B cell (primary cell): ENCODE measurements at regions not wholly inside any gene's neighbourhood (a gene's known extent, or its start where the extent isn't known, plus 50 kb on each side); places are given as distances from the start of the nearest gene placed in this dataset.

Source experiments
- ATAC-seq: fragments of 200-7000 bp; cut with Tn5 transposase; one replicate; pipeline ENCODE4 v1.10.0; 2021; ENCODE audit warnings: low read depth, mild to moderate bottlenecking, moderate number of reproducible peaks, moderate library complexity
- CTCF ChIA-PET: fragments of 350-600 bp; sonication (Branson Sonifier 250); formaldehyde crosslinking; loops from one replicate; lab custom pipeline; 2021; ENCODE audit warnings: antibody characterized with exemption, inconsistent platforms; lab: Charles Lee
- POLR2A ChIA-PET: fragments of 350-600 bp; sonication (Branson Sonifier 250); formaldehyde crosslinking; loops from one replicate; lab custom pipeline; 2021; ENCODE audit warnings: antibody characterized with exemption; lab: Charles Lee
- DNase-seq: peaks from one replicate; pipeline ENCODE4 v3.0.0; 2013
- H2AFZ ChIP-seq: 2 replicates; pipeline ENCODE4 v1.6.1; 2012; ENCODE audit warnings: mild to moderate bottlenecking, low read depth, low read length; ENCODE audit not compliant: insufficient read depth, poor library complexity, severe bottlenecking
- H3K27ac ChIP-seq, 2 donors: 1 replicate in 1 of 2; 2 replicates in 1 of 2; pipeline ENCODE4 v1.5.1; 2012 to 2013; ENCODE audit warnings: low read length in 2 of 2, mild to moderate bottlenecking in 2 of 2, moderate library complexity in 1 of 2
- H3K27me3 ChIP-seq, 4 experiments: fragments of 200-600 bp in 1 of 4; sonication (generic) in 1 of 4; replicated peaks in 1 of 4; 1 replicate in 2 of 4; 2 replicates in 2 of 4; pipeline versions ENCODE4 v1.6.1 to v1.7.0; 2013 to 2016; ENCODE audit warnings: low read length in 3 of 4, mild to moderate bottlenecking in 2 of 4, mixed read lengths in 1 of 4, moderate library complexity in 1 of 4; ENCODE audit not compliant: insufficient read depth in 4 of 4, control insufficient read depth in 3 of 4; ENCODE audit errors: control extremely low read depth in 1 of 4
- H3K36me3 ChIP-seq, 2 experiments: replicated peaks in 1 of 2; 1 replicate in 1 of 2; 2 replicates in 1 of 2; pipeline versions ENCODE4 v1.6.1 to v1.7.1; 2013; ENCODE audit warnings: low read length in 1 of 2; ENCODE audit not compliant: insufficient read depth in 2 of 2, control insufficient read depth in 1 of 2; ENCODE audit errors: control extremely low read depth in 1 of 2, extremely low read depth in 1 of 2
- H3K4me1 ChIP-seq, 2 donors: fragments of 200-600 bp in 1 of 2; sonication (generic) in 1 of 2; 1 replicate in 1 of 2; 2 replicates in 1 of 2; pipeline versions ENCODE4 v1.5.1 to v1.6.1; 2013 to 2017; ENCODE audit warnings: low read length in 2 of 2; ENCODE audit not compliant: control insufficient read depth in 2 of 2, insufficient read depth in 2 of 2
- H3K4me2 ChIP-seq: replicated peaks from 2 replicates; pipeline ENCODE3; 2012; ENCODE audit warnings: mild to moderate bottlenecking, low read depth, low read length; ENCODE audit not compliant: poor library complexity, severe bottlenecking
- H3K4me3 ChIP-seq, 5 experiments: fragments of 200-600 bp in 1 of 5; sonication (generic) in 1 of 5; 1 replicate in 3 of 5; 2 replicates in 2 of 5; pipeline versions ENCODE4 v1.5.1 to v1.7.0; 2011 to 2016; ENCODE audit warnings: low read length in 4 of 5, mild to moderate bottlenecking in 4 of 5, low read depth in 2 of 5, control low read depth in 1 of 5, moderate library complexity in 1 of 5; ENCODE audit not compliant: insufficient read depth in 1 of 5; ENCODE audit errors: control extremely low read depth in 1 of 5, extremely low read depth in 1 of 5
- H3K79me2 ChIP-seq: fragments of 200-600 bp; sonication (generic); one replicate; pipeline ENCODE4 v1.6.0; 2016; ENCODE audit warnings: low read length; ENCODE audit not compliant: control insufficient read depth, insufficient read depth
- H3K9ac ChIP-seq: fragments of 200-600 bp; sonication (generic); 2 replicates; pipeline ENCODE4 v1.6.1; 2017; ENCODE audit warnings: mild to moderate bottlenecking, low read length, moderate library complexity
- H3K9me3 ChIP-seq, 3 donors: one replicate each; pipeline versions ENCODE4 v1.6.1 to v1.7.1; 2013; ENCODE audit warnings: low read length in 2 of 3; ENCODE audit not compliant: control insufficient read depth in 2 of 3, insufficient read depth in 1 of 3; ENCODE audit errors: control extremely low read depth in 1 of 3
- H4K20me1 ChIP-seq: 2 replicates; pipeline ENCODE4 v1.6.0; 2012; ENCODE audit warnings: mild to moderate bottlenecking, low read length; ENCODE audit not compliant: insufficient read depth, control insufficient read depth, poor library complexity, severe bottlenecking
- H3K27ac Mint-ChIP-seq: one replicate; pipeline ENCODE4 v1.8.0; 2021; ENCODE audit warnings: mixed read lengths
- H3K27me3 Mint-ChIP-seq: one replicate; pipeline ENCODE4 v1.8.0; 2021; ENCODE audit warnings: mixed read lengths
- H3K4me1 Mint-ChIP-seq: one replicate; pipeline ENCODE4 v1.8.0; 2021; ENCODE audit warnings: mixed read lengths
- H3K4me3 Mint-ChIP-seq: one replicate; pipeline ENCODE4 v1.8.0; 2021; ENCODE audit warnings: mixed read lengths
- H3K9me3 Mint-ChIP-seq: one replicate; pipeline ENCODE4 v1.8.0; 2022; ENCODE audit warnings: mixed read lengths; ENCODE audit not compliant: insufficient read depth
- CTCF ChIP-seq: fragments of 200-600 bp; IDR thresholded peaks from one replicate; pipeline ENCODE4 v1.8.0; 2022; ENCODE audit warnings: antibody characterized with exemption, mild to moderate bottlenecking
- EZH2 ChIP-seq: IDR thresholded peaks from 2 replicates; pipeline ENCODE4 v1.6.1; 2012; ENCODE audit warnings: borderline replicate concordance, low read depth, mild to moderate bottlenecking, moderate library complexity, low read length; ENCODE audit not compliant: insufficient read depth, poor library complexity, severe bottlenecking
- WGBS: methylation state at CpG from one replicate; pipeline ENCODE4 v1.1.5; 2013; ENCODE audit warnings: missing lambda C conversion rate; ENCODE audit not compliant: insufficient coverage; 5-methylcytosine and 5-hydroxymethylcytosine counted together
- intact Hi-C: fragments of 100-400 bp; cut with micrococcal nuclease; formaldehyde crosslinking; loops from one replicate; pipeline ENCODE4 v1.10.0; 2022

- Histone ChIP-seq H3K9ac (no peak overlapping the region), H3K4me3 (no peak overlapping the region), H2AFZ (no peak overlapping the region), H3K4me2 (no peak overlapping the region), H3K79me2 (no peaks in the 10 kb centered on the region), H3K9me3 (no peaks in the 10 kb centered on the region), H3K27me3 (no peaks in the 10 kb centered on the region), H3K36me3 (no peaks in the 10 kb centered on the region), H4K20me1 (no peaks in the 10 kb centered on the region), H3K4me1 (no peaks in the 10 kb centered on the region), H3K27ac (no peak overlapping the region)
- no peak overlapping the region for H3K27ac Mint-ChIP-seq
- no peaks in the 10 kb centered on the region for H3K4me1 Mint-ChIP-seq
- peaks cover 8% of the 10 kb centered on the region for H3K27me3 Mint-ChIP-seq
- ChIA-PET CTCF (no interaction called here), POLR2A (no interaction called here)
- no peak overlapping the region for H3K4me3 Mint-ChIP-seq
- peaks cover 5% of the 10 kb centered on the region for H3K9me3 Mint-ChIP-seq
- TF ChIP-seq CTCF, result no peak
- WGBS, result no CpG with 5 or more reads among the region's 2 CpGs
- DNase-seq (no peak), ATAC-seq (no peak)
- intact Hi-C loops, result no loop called here
These were observed 503.2 kb upstream of the TGFBR2 start for GRCh38 chr3:30103186-30103585.

GRCh38 chr3:30107531-30107930, 498.9 kb upstream of the TGFBR2 start:
- Histone ChIP-seq H3K27me3 (no peaks in the 10 kb centered on the region), H3K9ac (no peak overlapping the region), H3K79me2 (no peaks in the 10 kb centered on the region), H3K9me3 (no peaks in the 10 kb centered on the region), H3K27ac (no peak overlapping the region), H3K4me1 (no peaks in the 10 kb centered on the region), H2AFZ (no peak overlapping the region), H4K20me1 (no peaks in the 10 kb centered on the region), H3K36me3 (no peaks in the 10 kb centered on the region), H3K4me3 (no peak overlapping the region), H3K4me2 (no peak overlapping the region)
- DNase-seq (no peak), ATAC-seq (no peak)
- intact Hi-C loops, result no loop called here
- ChIA-PET POLR2A (no interaction called here), CTCF (interaction anchor here (0.5 to 1.5 kb wide), 3 partner anchors 91 to 835 kb away, joined by 3 to 7 read pairs (median 3); no protein-coding TSS in a partner anchor)
- WGBS, result 60% methylated on average over 1 of the region's 4 CpGs
- Mint-ChIP-seq H3K27me3 (peaks cover 5% of the 10 kb centered on the region), H3K9me3 (peaks cover 5% of the 10 kb centered on the region), H3K4me3 (no peak overlapping the region), H3K27ac (no peak overlapping the region), H3K4me1 (no peaks in the 10 kb centered on the region)
- TF ChIP-seq EZH2, result no peak
- TF ChIP-seq CTCF, result no peak
